Peyer's patch (tissue), 4 donors: ENCODE measurements at regions not wholly inside any gene's neighbourhood (a gene's known extent, or its start where the extent isn't known, plus 50 kb on each side); places are given as distances from the start of the nearest gene placed in this dataset.

Source experiments
- POLR2A ChIP-seq, 2 donors: fragments of 450-650 bp; IDR thresholded peaks; one replicate each; pipeline ENCODE4 v1.5.1; 2017; ENCODE audit warnings: antibody characterized with exemption in 2 of 2, mild to moderate bottlenecking in 2 of 2, moderate library complexity in 2 of 2
- TF ChIP-seq, protein P1 (sequence below), 6 experiments: fragments of 450-650 bp in 4 of 6; fragments of 200-600 bp in 2 of 6; sonication (generic) in 1 of 6; IDR thresholded peaks; one replicate each; pipeline ENCODE4 v1.5.1; 2017 to 2019; ENCODE audit warnings: antibody characterized with exemption in 6 of 6, mild to moderate bottlenecking in 3 of 6, moderate library complexity in 1 of 6

DNA sequence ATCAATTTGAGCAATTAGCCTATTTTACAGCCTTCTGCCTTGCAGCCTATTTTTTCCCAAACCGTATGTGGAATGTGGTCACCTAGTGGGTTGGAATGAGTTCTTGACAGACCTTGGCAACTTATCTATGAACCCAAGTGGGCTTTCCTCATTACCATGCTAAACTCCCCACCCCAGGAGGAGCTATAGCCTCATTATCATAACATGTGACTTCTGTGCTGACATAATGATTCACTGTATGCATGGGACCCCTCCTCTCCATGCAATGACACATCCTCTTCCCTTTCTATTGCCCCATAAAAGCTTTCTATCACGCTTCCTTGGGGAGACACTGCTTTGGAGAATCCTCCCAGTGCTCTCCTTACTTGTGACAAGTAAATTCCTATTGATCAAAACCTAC is 83.5 kb upstream of the FHIT start:
- TF ChIP-seq, protein P1, sequence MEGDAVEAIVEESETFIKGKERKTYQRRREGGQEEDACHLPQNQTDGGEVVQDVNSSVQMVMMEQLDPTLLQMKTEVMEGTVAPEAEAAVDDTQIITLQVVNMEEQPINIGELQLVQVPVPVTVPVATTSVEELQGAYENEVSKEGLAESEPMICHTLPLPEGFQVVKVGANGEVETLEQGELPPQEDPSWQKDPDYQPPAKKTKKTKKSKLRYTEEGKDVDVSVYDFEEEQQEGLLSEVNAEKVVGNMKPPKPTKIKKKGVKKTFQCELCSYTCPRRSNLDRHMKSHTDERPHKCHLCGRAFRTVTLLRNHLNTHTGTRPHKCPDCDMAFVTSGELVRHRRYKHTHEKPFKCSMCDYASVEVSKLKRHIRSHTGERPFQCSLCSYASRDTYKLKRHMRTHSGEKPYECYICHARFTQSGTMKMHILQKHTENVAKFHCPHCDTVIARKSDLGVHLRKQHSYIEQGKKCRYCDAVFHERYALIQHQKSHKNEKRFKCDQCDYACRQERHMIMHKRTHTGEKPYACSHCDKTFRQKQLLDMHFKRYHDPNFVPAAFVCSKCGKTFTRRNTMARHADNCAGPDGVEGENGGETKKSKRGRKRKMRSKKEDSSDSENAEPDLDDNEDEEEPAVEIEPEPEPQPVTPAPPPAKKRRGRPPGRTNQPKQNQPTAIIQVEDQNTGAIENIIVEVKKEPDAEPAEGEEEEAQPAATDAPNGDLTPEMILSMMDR (IDR thresholded peaks at IDR 0.05) = no peak
- no peak for TF ChIP-seq POLR2A (IDR thresholded peaks at IDR 0.05)
